Nephron (organoid): ENCODE measurements at regions not wholly inside any gene's neighbourhood (a gene's known extent, or its start where the extent isn't known, plus 50 kb on each side); places are given as distances from the start of the nearest gene placed in this dataset.

Experiments used
- H3K27ac Mint-ChIP-seq, 3 experiments: 2 replicates each; pipeline ENCODE4 v1.8.0; 2020; ENCODE audit warnings: mixed read lengths in 3 of 3, mild to moderate bottlenecking in 2 of 3, moderate library complexity in 1 of 3
- H3K27me3 Mint-ChIP-seq: 2 replicates; pipeline ENCODE4 v1.8.0; 2021; ENCODE audit warnings: low read depth, mild to moderate bottlenecking, moderate library complexity, mixed read lengths
- H3K36me3 Mint-ChIP-seq: 2 replicates; pipeline ENCODE4 v1.8.0; 2020; ENCODE audit warnings: low read depth, mixed read lengths
- H3K4me1 Mint-ChIP-seq: 2 replicates; pipeline ENCODE4 v1.8.0; 2020; ENCODE audit warnings: mixed read lengths
- H3K4me3 Mint-ChIP-seq, 3 experiments: 2 replicates each; pipeline ENCODE4 v1.8.0; 2020; ENCODE audit warnings: mild to moderate bottlenecking in 3 of 3, mixed read lengths in 3 of 3, moderate library complexity in 2 of 3
- H3K9me3 Mint-ChIP-seq: 2 replicates; pipeline ENCODE4 v1.8.0; 2020; ENCODE audit warnings: mixed read lengths
- TF ChIP-seq, protein P1 (sequence below), 3 experiments: fragments of 200-600 bp; sonication (generic); IDR thresholded peaks; one replicate each; pipeline ENCODE4 v1.5.0; 2021; ENCODE audit warnings: antibody characterized with exemption in 3 of 3; ENCODE audit not compliant: unreplicated experiment in 3 of 3

DNA sequence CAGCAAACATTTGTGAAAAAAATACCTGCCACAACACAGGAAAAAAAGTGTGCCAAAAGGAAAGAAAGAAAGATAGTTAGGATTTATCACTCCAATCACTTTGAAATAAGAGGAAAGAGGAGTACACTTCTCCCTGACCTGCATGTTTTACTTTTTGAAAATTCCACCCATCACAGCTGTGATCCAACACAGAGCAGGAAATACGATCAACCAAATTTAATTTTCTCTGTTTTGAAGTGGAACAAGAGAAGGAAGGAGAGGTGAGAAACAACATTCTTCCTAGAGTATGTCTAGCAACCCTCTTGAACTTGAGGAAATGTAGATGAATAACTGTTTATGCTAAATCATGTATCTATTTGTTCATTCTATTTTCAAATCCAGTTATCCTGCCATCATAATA lies 284.7 kb upstream of the SYT1 start:
- peaks cover 5% of the 10 kb centered on the region for H3K9me3 Mint-ChIP-seq
- H3K36me3 Mint-ChIP-seq = no peaks in the 10 kb centered on the region
- peaks cover 6% of the 10 kb centered on the region for H3K4me1 Mint-ChIP-seq
- H3K27me3 Mint-ChIP-seq = no peaks in the 10 kb centered on the region
- H3K27ac Mint-ChIP-seq = no peak overlapping the region
- no peak overlapping the region for H3K4me3 Mint-ChIP-seq
- TF ChIP-seq, protein P1, sequence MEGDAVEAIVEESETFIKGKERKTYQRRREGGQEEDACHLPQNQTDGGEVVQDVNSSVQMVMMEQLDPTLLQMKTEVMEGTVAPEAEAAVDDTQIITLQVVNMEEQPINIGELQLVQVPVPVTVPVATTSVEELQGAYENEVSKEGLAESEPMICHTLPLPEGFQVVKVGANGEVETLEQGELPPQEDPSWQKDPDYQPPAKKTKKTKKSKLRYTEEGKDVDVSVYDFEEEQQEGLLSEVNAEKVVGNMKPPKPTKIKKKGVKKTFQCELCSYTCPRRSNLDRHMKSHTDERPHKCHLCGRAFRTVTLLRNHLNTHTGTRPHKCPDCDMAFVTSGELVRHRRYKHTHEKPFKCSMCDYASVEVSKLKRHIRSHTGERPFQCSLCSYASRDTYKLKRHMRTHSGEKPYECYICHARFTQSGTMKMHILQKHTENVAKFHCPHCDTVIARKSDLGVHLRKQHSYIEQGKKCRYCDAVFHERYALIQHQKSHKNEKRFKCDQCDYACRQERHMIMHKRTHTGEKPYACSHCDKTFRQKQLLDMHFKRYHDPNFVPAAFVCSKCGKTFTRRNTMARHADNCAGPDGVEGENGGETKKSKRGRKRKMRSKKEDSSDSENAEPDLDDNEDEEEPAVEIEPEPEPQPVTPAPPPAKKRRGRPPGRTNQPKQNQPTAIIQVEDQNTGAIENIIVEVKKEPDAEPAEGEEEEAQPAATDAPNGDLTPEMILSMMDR (IDR thresholded peaks at IDR 0.05; ENCODE audit: unreplicated experiment in 3 of 3) = no peak

DNA sequence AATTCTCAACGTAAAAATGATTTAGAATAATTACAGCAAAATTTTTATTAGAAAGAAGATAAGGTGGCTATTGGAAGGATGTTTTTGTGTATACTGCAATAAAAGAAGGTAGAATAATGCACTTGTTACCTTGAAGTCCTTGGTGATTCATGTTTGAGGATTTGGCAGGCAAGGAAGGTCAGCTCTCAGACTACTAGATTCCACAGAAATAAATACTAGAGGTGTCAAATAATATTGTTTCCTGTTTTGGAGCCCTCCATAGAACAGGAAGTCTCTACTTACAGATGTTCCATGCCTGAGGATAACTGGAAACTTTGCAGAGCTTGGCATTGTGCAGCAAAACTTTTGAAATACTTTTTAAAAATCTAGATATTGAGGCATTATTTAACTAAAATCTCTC lies 284.3 kb upstream of the SYT1 start:
- peaks cover 5% of the 10 kb centered on the region for H3K9me3 Mint-ChIP-seq
- TF ChIP-seq, protein P1 (IDR thresholded peaks at IDR 0.05; ENCODE audit: unreplicated experiment in 3 of 3) = no peak
- H3K4me3 Mint-ChIP-seq = no peak overlapping the region
- no peaks in the 10 kb centered on the region for H3K36me3 Mint-ChIP-seq
- H3K4me1 Mint-ChIP-seq = peaks cover 6% of the 10 kb centered on the region
- H3K27me3 Mint-ChIP-seq = no peaks in the 10 kb centered on the region
- no peak overlapping the region for H3K27ac Mint-ChIP-seq

DNA sequence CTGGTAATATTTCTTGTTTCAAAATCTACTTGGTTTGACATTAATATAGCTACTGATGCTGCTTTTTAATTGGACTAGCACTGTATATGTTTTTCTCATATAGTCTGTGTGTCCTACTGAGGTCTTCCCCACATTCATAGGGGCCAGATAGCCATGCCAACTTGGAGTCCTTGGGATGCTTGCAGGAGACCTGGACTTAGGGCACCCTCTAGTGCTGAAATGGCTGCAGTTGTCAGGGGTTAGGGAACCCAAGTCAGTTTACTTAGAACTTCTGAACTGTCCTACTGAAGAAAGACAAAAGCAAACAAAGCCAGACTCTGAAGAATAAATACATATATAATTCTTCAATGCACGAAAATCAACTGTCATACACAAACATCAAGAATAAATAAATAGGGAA lies 279.9 kb upstream of the SYT1 start:
- Mint-ChIP-seq H3K4me1 (peaks cover 6% of the 10 kb centered on the region), H3K27ac (no peak overlapping the region), H3K9me3 (peaks cover 17% of the 10 kb centered on the region), H3K4me3 (no peak overlapping the region), H3K36me3 (no peaks in the 10 kb centered on the region), H3K27me3 (no peaks in the 10 kb centered on the region)
- TF ChIP-seq, protein P1 (IDR thresholded peaks at IDR 0.05; ENCODE audit: unreplicated experiment in 3 of 3) = no peak

DNA sequence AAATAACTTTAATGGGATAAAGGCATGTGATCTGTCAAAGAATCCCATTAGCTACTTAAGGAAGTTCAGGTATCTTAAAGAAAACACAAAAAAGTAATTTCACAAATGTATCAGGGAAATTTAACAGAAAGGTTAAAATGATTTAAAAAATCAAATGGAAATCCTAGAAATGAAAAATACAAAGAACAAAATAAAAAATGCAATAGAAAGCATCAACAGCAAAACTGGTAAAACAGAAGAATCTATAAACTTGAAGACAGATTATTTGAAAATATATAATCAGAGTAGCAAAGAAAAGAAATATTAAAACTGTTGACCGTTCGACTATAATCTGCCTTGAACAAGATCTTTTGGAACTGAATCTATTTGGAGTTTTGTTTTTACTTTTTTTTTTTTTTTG lies 279.4 kb upstream of the SYT1 start:
- no peaks in the 10 kb centered on the region for H3K27me3 Mint-ChIP-seq
- TF ChIP-seq, protein P1 (IDR thresholded peaks at IDR 0.05; ENCODE audit: unreplicated experiment in 3 of 3) = no peak
- no peak overlapping the region for H3K27ac Mint-ChIP-seq
- peaks cover 2% of the 10 kb centered on the region for H3K4me1 Mint-ChIP-seq
- H3K36me3 Mint-ChIP-seq = no peaks in the 10 kb centered on the region
- peaks cover 17% of the 10 kb centered on the region for H3K9me3 Mint-ChIP-seq
- H3K4me3 Mint-ChIP-seq = no peak overlapping the region

DNA sequence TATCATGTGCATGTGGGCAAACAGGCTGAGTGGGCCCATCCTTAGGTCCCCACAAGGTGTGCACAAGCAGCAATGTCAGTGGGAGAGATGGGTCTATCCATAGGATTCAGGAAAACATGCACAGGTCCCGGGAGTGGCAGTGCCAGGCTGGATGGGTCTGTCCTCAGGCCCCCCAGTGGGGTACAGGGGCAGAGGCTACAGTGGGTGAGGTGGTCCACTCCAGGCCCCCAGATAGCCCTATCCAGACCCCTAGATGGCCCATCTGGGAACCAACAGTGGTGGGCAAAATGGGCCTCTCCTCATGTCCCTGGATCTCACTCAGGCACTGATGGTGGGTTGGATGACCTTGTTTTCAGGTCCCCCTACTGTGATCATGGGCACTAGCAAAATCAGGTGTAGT lies 277.8 kb upstream of the SYT1 start:
- Mint-ChIP-seq H3K36me3 (no peaks in the 10 kb centered on the region), H3K27me3 (no peaks in the 10 kb centered on the region), H3K27ac (no peak overlapping the region), H3K9me3 (peaks cover 17% of the 10 kb centered on the region), H3K4me3 (no peak overlapping the region), H3K4me1 (no peaks in the 10 kb centered on the region)
- TF ChIP-seq, protein P1 (IDR thresholded peaks at IDR 0.05; ENCODE audit: unreplicated experiment in 3 of 3) = no peak

DNA sequence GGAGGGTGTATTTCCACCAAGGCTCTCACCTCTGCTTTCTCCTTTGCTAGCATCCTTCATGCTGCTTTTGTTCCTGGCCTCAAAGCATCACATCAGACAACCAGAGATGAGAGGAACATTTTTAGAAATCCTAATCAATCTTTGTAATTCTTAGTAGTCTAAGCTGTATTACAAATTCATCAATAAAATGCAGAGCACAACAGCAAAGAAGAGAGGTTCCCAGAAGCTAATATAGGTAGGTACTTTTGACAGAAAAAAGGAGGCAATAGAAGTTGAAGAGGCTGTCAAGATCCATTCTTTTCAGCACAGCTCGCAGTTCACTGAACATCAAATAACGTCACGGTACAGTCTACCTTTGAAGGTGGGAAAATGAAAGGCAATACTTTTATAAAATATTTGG lies 265.2 kb upstream of the SYT1 start:
- Mint-ChIP-seq H3K9me3 (peaks cover 17% of the 10 kb centered on the region), H3K4me3 (no peak overlapping the region), H3K4me1 (no peaks in the 10 kb centered on the region), H3K27ac (no peak overlapping the region), H3K36me3 (no peaks in the 10 kb centered on the region), H3K27me3 (no peaks in the 10 kb centered on the region)
- TF ChIP-seq, protein P1 (IDR thresholded peaks at IDR 0.05; ENCODE audit: unreplicated experiment in 3 of 3) = no peak
